ENCODE measurements at regions not wholly inside any gene's neighbourhood (a gene's known extent, or its start where the extent isn't known, plus 50 kb on each side); places are given as distances from the start of the nearest gene placed in this dataset. TPM values are rescaled to one million over a fixed set of nuclear protein-coding genes. Genes with fewer than 3 reads are reported as not detected.

Small RNAs in the stretch of these regions (small RNA-seq; reads per million reads assigned to genes)
- gene RNU6-1023P, result not detected

Data from Karpas-422 (cell line).